Transverse colon (tissue), 4 donors: ENCODE measurements at regions not wholly inside any gene's neighbourhood (a gene's known extent, or its start where the extent isn't known, plus 50 kb on each side); places are given as distances from the start of the nearest gene placed in this dataset.

Experiments
- DNase-seq: peaks from one replicate; pipeline ENCODE4 v3.0.0-alpha.2; 2019
- H3K27ac ChIP-seq, 4 donors: fragments of 200-600 bp; sonication (generic); 2 replicates each; pipeline ENCODE4 v1.5.1; 2016 to 2018; ENCODE audit warnings: inconsistent platforms in 4 of 4
- H3K27me3 ChIP-seq: fragments of 200-600 bp; sonication (generic); 2 replicates; pipeline ENCODE4 v1.5.1; 2017; ENCODE audit warnings: inconsistent platforms
- H3K36me3 ChIP-seq, 4 donors: fragments of 200-600 bp; sonication (generic); 2 replicates each; pipeline ENCODE4 v1.5.1; 2017 to 2019; ENCODE audit warnings: inconsistent platforms in 4 of 4
- H3K4me1 ChIP-seq, 4 donors: fragments of 200-600 bp; sonication (generic); 2 replicates each; pipeline ENCODE4 v1.5.1; 2017 to 2020; ENCODE audit warnings: inconsistent platforms in 4 of 4
- H3K4me3 ChIP-seq, 4 donors: fragments of 200-600 bp; sonication (generic); 1 replicate in 1 of 4; 2 replicates in 3 of 4; pipeline versions ENCODE4 v1.5.1 to v1.6.1; 2017 to 2019; ENCODE audit warnings: inconsistent platforms in 4 of 4
- H3K9me3 ChIP-seq, 2 donors: fragments of 200-600 bp; sonication (generic); 2 replicates each; pipeline ENCODE4 v1.5.1; 2017 to 2019; ENCODE audit warnings: inconsistent platforms in 2 of 2
- CTCF ChIP-seq, 5 experiments: fragments of 200-600 bp in 3 of 5; fragments of 450-650 bp in 2 of 5; sonication (generic) in 3 of 5; IDR thresholded peaks; 1 replicate in 2 of 5; 2 replicates in 3 of 5; pipeline ENCODE4 v1.5.1; 2016 to 2017; ENCODE audit warnings: antibody characterized with exemption in 5 of 5, inconsistent platforms in 3 of 5, mild to moderate bottlenecking in 2 of 5, moderate library complexity in 1 of 5
- EP300 ChIP-seq: sonication (generic); formaldehyde crosslinking; IDR thresholded peaks from one replicate; pipeline ENCODE4 v1.6.1; 2017; ENCODE audit warnings: antibody characterized with exemption, low read depth
- POLR2A ChIP-seq: fragments of 450-650 bp; IDR thresholded peaks from one replicate; pipeline ENCODE4 v1.6.1; 2016; ENCODE audit warnings: antibody characterized with exemption, mild to moderate bottlenecking, moderate library complexity
- POLR2AphosphoS5 ChIP-seq, 3 donors: sonication (generic); formaldehyde crosslinking; IDR thresholded peaks; one replicate each; pipeline ENCODE4 v1.6.1; 2016; ENCODE audit warnings: antibody characterized with exemption in 3 of 3
- WGBS, 2 donors: methylation state at CpG; one replicate each; pipeline ENCODE4 v1.1.5; 2018; ENCODE audit warnings: low coverage in 1 of 2; 5-methylcytosine and 5-hydroxymethylcytosine counted together
- in situ Hi-C, 4 donors: fragments of 200-750 bp; cut with MboI; loops; one replicate each; pipeline versions ENCODE4 v1.15.0 to v1.15.1; 2017; ENCODE audit warnings: low sequenced_read_pairs in 3 of 4, low pct_ligation_motif_present in 1 of 4, low pct_unique_long_range_greater_than_20kb in 1 of 4
- intact Hi-C: fragments of 100-400 bp; cut with DNase I; formaldehyde crosslinking; loops from one replicate; pipeline ENCODE4 v1.15.1; 2023; ENCODE audit warnings: low total_unique reads

DNA sequence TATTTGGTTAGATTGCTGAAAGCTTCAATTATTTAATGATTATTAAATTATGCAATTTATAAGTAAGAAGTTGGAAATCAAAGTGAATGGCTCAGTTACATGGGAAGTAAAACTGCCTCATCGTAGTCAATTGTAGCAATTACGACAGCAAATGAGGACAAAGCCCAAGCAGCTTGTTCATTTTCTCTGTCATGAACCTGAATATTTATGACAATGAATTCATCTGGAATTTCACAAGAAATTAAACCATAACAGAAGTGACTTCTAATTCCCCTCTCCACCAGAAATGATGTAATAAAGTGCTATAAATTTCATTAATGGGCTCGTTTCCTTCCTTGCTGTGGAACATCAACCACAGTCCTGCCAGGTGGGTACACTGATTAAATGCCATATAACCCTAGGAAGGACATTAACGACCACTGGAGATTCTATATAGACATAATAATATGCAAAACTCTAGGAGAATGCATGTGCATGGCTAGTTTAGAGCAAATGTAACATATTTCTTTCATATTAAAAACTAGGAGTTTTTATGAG, 273.8 kb upstream of the DCBLD2 start:
- H3K36me3 ChIP-seq = no peaks in the 10 kb centered on the region
- intact Hi-C loops = no loop called here
- WGBS, 2 donors = 35 to 47% methylated on average over 4 of the region's 4 CpGs

GRCh38 chr3:99172736-99173657, 271.5 kb upstream of the DCBLD2 start:
- Histone ChIP-seq H3K4me1 (no peaks in the 10 kb centered on the region), H3K36me3 (no peaks in the 10 kb centered on the region), H3K27ac (no peak overlapping the region), H3K27me3 (no peaks in the 10 kb centered on the region), H3K9me3 (no peaks in the 10 kb centered on the region), H3K4me3 (no peak overlapping the region)
- peak; percentile 34 to 57 (median 36) for TF ChIP-seq CTCF (IDR thresholded peaks at IDR 0.05)
- TF ChIP-seq POLR2AphosphoS5 (IDR thresholded peaks at IDR 0.05) = no peak
- TF ChIP-seq EP300 = no peak
- 27 to 51% methylated on average over 3 to 5 of the region's 5 CpGs for WGBS, 2 donors
- peak; percentile 42 for DNase-seq
- intact Hi-C loops (no loop called here), in situ Hi-C loops (loop anchor here in 2 of 4 donors (10.0 kb wide), 2 partner anchors 148 to 358 kb away; no protein-coding TSS in a partner anchor)

More for the DNA sequence above, 273.8 kb upstream of the DCBLD2 start:
- no peak overlapping the region for H3K27ac ChIP-seq
- H3K27me3 ChIP-seq = no peaks in the 10 kb centered on the region
- no peak for TF ChIP-seq EP300
- peak in 1 of 3 donors; percentile 35 for TF ChIP-seq POLR2AphosphoS5 (IDR thresholded peaks at IDR 0.05)
- H3K4me1 ChIP-seq = no peaks in the 10 kb centered on the region
- no peak overlapping the region for H3K4me3 ChIP-seq
- no peak for DNase-seq
- no peaks in the 10 kb centered on the region for H3K9me3 ChIP-seq
- in situ Hi-C loops = loop anchor here in 2 of 4 donors (10.0 kb wide), 2 partner anchors 151 to 361 kb away; no protein-coding TSS in a partner anchor

DNA sequence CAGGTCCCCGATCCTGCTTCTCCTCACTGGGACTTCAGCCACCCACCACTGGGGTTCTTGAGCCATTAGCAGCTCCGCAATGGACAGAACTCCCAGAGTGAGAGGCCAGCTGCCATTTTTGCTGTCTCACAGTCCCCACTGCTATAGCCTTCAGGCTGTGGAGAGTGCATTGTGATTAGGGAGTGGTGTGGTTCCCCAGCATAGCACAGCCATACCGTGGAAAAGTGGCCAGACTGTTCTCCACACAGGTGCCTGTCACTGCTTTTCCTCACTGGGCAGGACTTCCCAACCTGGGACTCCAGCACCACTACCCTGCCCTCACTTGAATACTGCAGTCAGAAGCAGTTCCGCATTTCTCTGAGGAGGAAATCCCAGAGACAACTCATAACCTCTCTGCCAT, 270.3 kb upstream of the DCBLD2 start:
- WGBS, 2 donors = 84% methylated on average over 4 of the region's 4 CpGs; no CpG with 5 or more reads in 1 of the 2 donors
- H3K27ac ChIP-seq = no peak overlapping the region
- H3K4me1 ChIP-seq = no peaks in the 10 kb centered on the region
- DNase-seq = no peak
- no peaks in the 10 kb centered on the region for H3K27me3 ChIP-seq
- in situ Hi-C loops (loop anchor here in 2 of 4 donors (10.0 kb wide), 2 partner anchors 147 to 357 kb away; no protein-coding TSS in a partner anchor), intact Hi-C loops (no loop called here)
- TF ChIP-seq EP300 (no peak), POLR2AphosphoS5 (IDR thresholded peaks at IDR 0.05) (no peak)
- no peak overlapping the region for H3K4me3 ChIP-seq
- H3K36me3 ChIP-seq = no peaks in the 10 kb centered on the region
- no peaks in the 10 kb centered on the region for H3K9me3 ChIP-seq

- Histone ChIP-seq H3K27me3 (no peaks in the 10 kb centered on the region), H3K4me1 (no peaks in the 10 kb centered on the region), H3K27ac (no peak overlapping the region), H3K36me3 (no peaks in the 10 kb centered on the region), H3K9me3 (no peaks in the 10 kb centered on the region), H3K4me3 (no peak overlapping the region)
- no peak for DNase-seq
- TF ChIP-seq POLR2A = no peak
- no peak for TF ChIP-seq POLR2AphosphoS5 (IDR thresholded peaks at IDR 0.05)
- TF ChIP-seq EP300 = no peak
- no peak for TF ChIP-seq CTCF (IDR thresholded peaks at IDR 0.05)
- 85% methylated on average over 6 of the region's 6 CpGs; no CpG with 5 or more reads in 1 of the 2 donors for WGBS, 2 donors
- in situ Hi-C loops = loop anchor here in 2 of 4 donors (10.0 kb wide), 2 partner anchors 146 to 356 kb away; no protein-coding TSS in a partner anchor
- intact Hi-C loops = no loop called here
Observed at GRCh38 chr3:99170867-99171517, 269.5 kb upstream of the DCBLD2 start.

DNA sequence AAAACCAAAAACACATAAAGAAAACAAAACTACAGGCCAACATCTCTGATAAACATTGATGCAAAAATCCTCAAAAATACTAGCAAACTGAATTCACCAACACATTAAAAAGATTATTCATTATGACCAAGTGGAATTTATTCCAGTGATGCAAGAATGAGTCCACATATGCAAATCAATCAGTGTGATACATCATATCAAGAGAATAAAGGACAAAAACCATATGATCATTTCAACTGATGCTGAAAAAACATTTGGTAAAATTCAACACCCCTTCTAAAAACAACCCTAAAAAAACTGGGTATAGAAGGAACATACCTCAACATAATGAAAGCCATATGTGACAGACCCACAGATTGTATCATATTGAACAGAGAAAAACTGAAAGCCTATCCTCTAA, 265.6 kb upstream of the DCBLD2 start:
- in situ Hi-C loops = no loop called here
- intact Hi-C loops = no loop called here

More for the DNA sequence above, 265.6 kb upstream of the DCBLD2 start:
- no peaks in the 10 kb centered on the region for H3K27me3 ChIP-seq
- no peak for TF ChIP-seq EP300
- no peak for TF ChIP-seq POLR2A
- TF ChIP-seq POLR2AphosphoS5 (IDR thresholded peaks at IDR 0.05) = no peak
- TF ChIP-seq CTCF (IDR thresholded peaks at IDR 0.05) = no peak
- no peak overlapping the region for H3K4me3 ChIP-seq
- H3K36me3 ChIP-seq = no peaks in the 10 kb centered on the region
- DNase-seq = no peak
- no peak overlapping the region for H3K27ac ChIP-seq
- H3K9me3 ChIP-seq = no peaks in the 10 kb centered on the region
- no peaks in the 10 kb centered on the region for H3K4me1 ChIP-seq
